Natural killer cell (primary cell): ENCODE measurements at regions not wholly inside any gene's neighbourhood (a gene's known extent, or its start where the extent isn't known, plus 50 kb on each side); places are given as distances from the start of the nearest gene placed in this dataset.
"Not testable (repeated sequence)": the region's sequence is repeated elsewhere in the genome, so short reads cannot be mapped to it uniquely, and the experiment has no call there.

Experiments used
- ATAC-seq, 3 donors: fragments of 150-1000 bp in 2 of 3; fragments of 200-7000 bp in 1 of 3; cut with Tn5 transposase; 1 replicate in 1 of 3; 2 replicates in 2 of 3; pipeline ENCODE4 v1.10.0; 2021; ENCODE audit warnings: mild to moderate bottlenecking in 2 of 3, moderate library complexity in 2 of 3
- DNase-seq, 2 donors: peaks; one replicate each; pipeline versions ENCODE4 v3.0.0 to v3.0.0-alpha.2; 2013 to 2021; ENCODE audit warnings: mixed read lengths in 1 of 2
- H3K27ac ChIP-seq: one replicate; pipeline ENCODE4 v1.5.1; 2013; ENCODE audit warnings: mild to moderate bottlenecking, low read length
- H3K27me3 ChIP-seq: one replicate; pipeline ENCODE4 v1.6.1; 2013; ENCODE audit warnings: low read length; ENCODE audit not compliant: control insufficient read depth, insufficient read depth
- H3K36me3 ChIP-seq: one replicate; pipeline ENCODE4 v1.6.1; 2013; ENCODE audit warnings: low read length; ENCODE audit not compliant: control insufficient read depth, insufficient read depth
- H3K4me1 ChIP-seq: one replicate; pipeline ENCODE4 v1.6.1; 2013; ENCODE audit warnings: low read length; ENCODE audit not compliant: control insufficient read depth, insufficient read depth
- H3K4me3 ChIP-seq: one replicate; pipeline ENCODE4 v1.5.1; 2013; ENCODE audit warnings: low read length
- H3K9me3 ChIP-seq: one replicate; pipeline ENCODE4 v1.6.1; 2013; ENCODE audit warnings: low read length; ENCODE audit not compliant: control insufficient read depth, insufficient read depth
- H3K27ac Mint-ChIP-seq, 2 donors: one replicate each; pipeline ENCODE4 v1.8.0; 2022; ENCODE audit warnings: mild to moderate bottlenecking in 2 of 2, mixed read lengths in 2 of 2, moderate library complexity in 1 of 2
- H3K27me3 Mint-ChIP-seq, 2 donors: one replicate each; pipeline ENCODE4 v1.8.0; 2022; ENCODE audit warnings: low read depth in 2 of 2, mixed read lengths in 2 of 2
- H3K36me3 Mint-ChIP-seq: one replicate; pipeline ENCODE4 v1.8.0; 2022; ENCODE audit warnings: mixed read lengths
- H3K4me1 Mint-ChIP-seq, 2 donors: one replicate each; pipeline ENCODE4 v1.8.0; 2022; ENCODE audit warnings: mixed read lengths in 2 of 2
- H3K4me3 Mint-ChIP-seq: one replicate; pipeline ENCODE4 v1.8.0; 2022; ENCODE audit warnings: mild to moderate bottlenecking, moderate library complexity, mixed read lengths
- H3K9me3 Mint-ChIP-seq, 2 donors: one replicate each; pipeline ENCODE4 v1.8.0; 2022; ENCODE audit warnings: mixed read lengths in 2 of 2
- WGBS: methylation state at CpG from one replicate; pipeline ENCODE4 v1.1.7; 2013; ENCODE audit warnings: missing lambda C conversion rate; ENCODE audit not compliant: insufficient coverage; 5-methylcytosine and 5-hydroxymethylcytosine counted together
- intact Hi-C: fragments of 100-400 bp; cut with micrococcal nuclease; formaldehyde crosslinking; loops from one replicate; pipeline ENCODE4 v1.14.2; 2022

DNA sequence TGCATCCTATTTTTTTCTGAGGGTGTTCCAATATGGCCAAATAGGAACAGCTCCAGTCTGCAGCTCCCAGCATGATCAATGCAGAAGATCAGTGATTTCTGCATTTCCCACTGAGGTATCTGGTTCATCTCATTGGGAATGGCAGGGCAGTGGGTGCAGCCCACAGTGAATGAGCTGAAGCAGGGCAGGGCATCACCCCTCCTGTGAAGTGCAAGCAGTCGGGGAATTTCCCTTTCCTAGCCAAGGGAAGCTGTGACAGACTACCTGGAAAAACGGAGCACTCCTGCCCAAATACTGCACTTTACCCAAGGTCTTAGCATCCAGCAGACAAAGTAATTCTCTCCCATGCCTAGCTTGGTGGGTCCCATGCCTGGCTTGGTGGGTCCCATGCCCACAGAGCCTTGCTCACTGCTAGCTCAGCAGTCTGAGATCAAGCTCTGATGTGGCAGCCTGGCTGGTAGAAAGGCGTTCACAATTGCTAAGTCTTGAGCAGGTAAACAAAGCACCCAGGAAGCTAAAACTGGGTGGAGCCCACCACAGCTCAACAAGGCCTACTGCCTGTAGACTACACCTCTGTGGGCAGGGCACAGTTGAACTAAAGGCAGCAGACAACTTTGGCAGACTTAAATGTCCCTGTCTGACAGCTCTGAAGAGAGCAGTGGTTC is 352.0 kb downstream of the CDY1B start:
- H3K4me3 Mint-ChIP-seq, DNase-seq, H3K4me3 ChIP-seq, H3K4me1 Mint-ChIP-seq, H3K27me3 ChIP-seq, H3K27me3 Mint-ChIP-seq, H3K9me3 ChIP-seq, H3K27ac Mint-ChIP-seq, H3K9me3 Mint-ChIP-seq, ATAC-seq, H3K36me3 ChIP-seq, H3K4me1 ChIP-seq, H3K36me3 Mint-ChIP-seq, intact Hi-C loops, H3K27ac ChIP-seq: not testable (repeated sequence)
- no CpG with 5 or more reads among the region's 3 CpGs for WGBS

DNA sequence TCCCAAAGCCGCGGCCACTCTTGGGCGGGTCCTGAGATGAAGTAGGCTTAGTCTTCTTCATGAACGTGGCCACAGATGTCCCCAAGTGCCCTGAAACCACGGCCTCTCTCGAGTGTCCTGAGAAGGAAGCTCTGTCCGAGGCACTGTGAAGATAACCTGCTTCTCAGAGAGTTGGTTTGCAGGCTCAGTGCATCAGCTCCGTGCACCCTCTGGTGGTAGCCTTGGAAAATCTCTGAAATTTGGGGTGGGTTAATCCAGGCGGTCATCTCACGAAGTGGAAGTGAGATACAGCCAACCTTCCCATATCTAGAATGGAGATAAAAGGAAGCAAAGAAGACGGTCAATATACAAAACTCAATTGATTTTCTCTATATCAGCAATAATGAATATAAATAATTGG is 365.9 kb downstream of the CDY1B start:
- H3K4me3 Mint-ChIP-seq, H3K9me3 Mint-ChIP-seq, H3K36me3 ChIP-seq, H3K27ac ChIP-seq, ATAC-seq, DNase-seq, H3K27me3 ChIP-seq, H3K36me3 Mint-ChIP-seq, H3K27me3 Mint-ChIP-seq, H3K4me1 Mint-ChIP-seq, H3K27ac Mint-ChIP-seq, intact Hi-C loops, H3K4me1 ChIP-seq, H3K9me3 ChIP-seq, H3K4me3 ChIP-seq: not testable (repeated sequence)
- WGBS = no CpG with 5 or more reads among the region's 11 CpGs

DNA sequence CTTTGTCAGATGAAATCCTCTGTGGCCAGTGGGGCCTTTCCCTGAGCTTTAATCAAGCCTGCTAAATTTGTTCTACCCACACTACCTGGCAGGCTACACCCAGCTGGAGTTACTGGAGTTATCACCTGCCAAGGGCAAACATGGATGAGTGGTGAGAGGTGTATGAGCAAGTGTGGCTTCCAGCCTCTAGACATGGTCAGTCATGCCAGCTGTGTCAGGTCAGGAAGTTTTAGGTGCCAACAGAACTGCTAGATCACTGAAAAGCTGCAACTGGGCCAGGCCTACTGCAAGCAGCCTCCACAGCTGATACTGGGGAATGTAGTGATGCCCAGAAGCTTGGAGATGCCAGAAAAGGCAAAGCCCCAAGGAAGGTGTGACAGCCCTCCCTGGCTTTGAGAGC is 378.0 kb downstream of the CDY1B start:
- H3K4me3 Mint-ChIP-seq, H3K4me1 ChIP-seq, DNase-seq, H3K27ac ChIP-seq, H3K36me3 ChIP-seq, H3K27ac Mint-ChIP-seq, H3K27me3 ChIP-seq, H3K9me3 Mint-ChIP-seq, intact Hi-C loops, H3K4me3 ChIP-seq, H3K27me3 Mint-ChIP-seq, H3K36me3 Mint-ChIP-seq, H3K4me1 Mint-ChIP-seq, H3K9me3 ChIP-seq, ATAC-seq: not testable (repeated sequence)

DNA sequence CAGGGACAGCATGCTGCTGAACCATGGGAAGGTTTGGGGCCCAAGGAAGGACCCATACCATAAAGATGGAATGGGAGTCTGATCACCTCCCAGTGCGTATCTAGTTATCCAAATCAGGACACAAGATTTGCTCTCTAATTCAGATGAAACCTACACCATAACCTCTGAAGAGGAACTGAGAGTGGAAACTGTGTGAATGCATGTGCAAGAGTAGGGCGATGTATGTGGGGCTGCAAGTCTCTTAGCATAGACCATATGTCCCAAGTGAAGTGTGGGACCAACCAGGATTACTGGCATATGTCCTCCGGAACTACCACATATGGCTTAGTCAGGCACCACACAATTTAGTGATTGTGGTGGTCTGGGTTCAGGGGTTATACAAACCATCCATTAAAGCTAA is 403.0 kb downstream of the DAZ2 start:
- H3K36me3 Mint-ChIP-seq, H3K27me3 Mint-ChIP-seq, H3K4me1 ChIP-seq, intact Hi-C loops, H3K27ac Mint-ChIP-seq, H3K9me3 Mint-ChIP-seq, H3K36me3 ChIP-seq, H3K4me3 ChIP-seq, H3K4me1 Mint-ChIP-seq, H3K27me3 ChIP-seq, H3K27ac ChIP-seq, H3K9me3 ChIP-seq, DNase-seq, ATAC-seq, H3K4me3 Mint-ChIP-seq: not testable (repeated sequence)
- no CpG with 5 or more reads among the region's 3 CpGs for WGBS

GRCh38 chrY:23610449-23610848 is 391.1 kb downstream of the DAZ2 start:
- DNase-seq, ATAC-seq, H3K36me3 ChIP-seq, H3K9me3 ChIP-seq, H3K4me3 Mint-ChIP-seq, H3K27ac ChIP-seq, H3K9me3 Mint-ChIP-seq, H3K27me3 Mint-ChIP-seq, H3K36me3 Mint-ChIP-seq, H3K4me1 Mint-ChIP-seq, H3K27me3 ChIP-seq, H3K4me1 ChIP-seq, H3K4me3 ChIP-seq, intact Hi-C loops, H3K27ac Mint-ChIP-seq: not testable (repeated sequence)
- WGBS = no CpG with 5 or more reads among the region's 4 CpGs

DNA sequence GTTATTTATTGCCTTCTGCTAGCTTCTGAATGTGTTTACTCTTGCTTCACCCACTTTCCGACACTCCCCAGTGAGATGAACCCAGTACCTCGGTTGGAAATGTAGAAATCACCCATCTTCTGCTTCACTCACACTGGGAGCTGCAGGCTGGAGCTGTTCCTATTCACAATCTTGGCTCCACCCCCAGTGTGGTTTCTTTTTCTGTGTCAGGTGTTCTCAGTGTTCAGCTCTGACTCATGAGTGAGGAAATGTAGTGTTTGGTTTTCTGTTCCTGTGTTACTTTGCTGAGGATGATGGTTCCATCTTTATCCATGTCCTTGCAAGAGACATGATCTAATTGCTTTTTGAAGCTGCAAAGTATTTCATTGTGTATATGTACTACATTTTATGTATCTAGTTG is 377.2 kb downstream of the DAZ2 start:
- DNase-seq, H3K36me3 Mint-ChIP-seq, H3K9me3 ChIP-seq, H3K9me3 Mint-ChIP-seq, H3K4me1 ChIP-seq, H3K4me3 ChIP-seq, H3K27me3 Mint-ChIP-seq, H3K27ac Mint-ChIP-seq, H3K27me3 ChIP-seq, H3K4me1 Mint-ChIP-seq, intact Hi-C loops, H3K36me3 ChIP-seq, H3K27ac ChIP-seq, H3K4me3 Mint-ChIP-seq: not testable (repeated sequence)
- peak in 1 of 3 donors; percentile 80 for ATAC-seq
- no CpG with 5 or more reads among the region's 2 CpGs for WGBS

GRCh38 chrY:23590243-23590642 is 370.9 kb downstream of the DAZ2 start:
- H3K27me3 ChIP-seq, H3K4me1 ChIP-seq, H3K27ac ChIP-seq, H3K9me3 Mint-ChIP-seq, H3K4me1 Mint-ChIP-seq, intact Hi-C loops, H3K27ac Mint-ChIP-seq, DNase-seq, H3K27me3 Mint-ChIP-seq, H3K9me3 ChIP-seq, H3K36me3 ChIP-seq, ATAC-seq, H3K4me3 ChIP-seq, H3K36me3 Mint-ChIP-seq, H3K4me3 Mint-ChIP-seq: not testable (repeated sequence)
- no CpG with 5 or more reads among the region's 1 CpG for WGBS

DNA sequence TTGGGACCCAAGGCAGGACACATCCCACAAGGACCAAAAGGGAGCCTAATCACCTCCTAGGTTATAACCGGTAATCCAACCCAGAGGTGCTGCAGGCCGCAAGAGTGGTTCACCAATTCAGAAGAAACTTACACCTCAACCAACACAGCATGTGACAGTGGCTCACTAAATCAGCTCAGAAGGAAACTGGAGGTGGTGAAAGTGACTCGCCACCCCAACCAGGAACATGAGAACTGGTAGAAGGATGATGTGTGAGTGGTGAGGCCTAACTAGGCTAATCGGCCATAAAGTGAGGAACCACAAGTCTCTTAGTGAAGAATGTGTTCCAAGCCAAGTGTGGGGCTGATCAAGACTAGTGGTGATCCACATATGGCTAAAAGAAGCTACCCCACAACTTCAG is 369.1 kb downstream of the DAZ2 start:
- DNase-seq, H3K36me3 ChIP-seq, H3K27me3 Mint-ChIP-seq, H3K4me1 Mint-ChIP-seq, H3K36me3 Mint-ChIP-seq, intact Hi-C loops, H3K9me3 Mint-ChIP-seq, H3K4me1 ChIP-seq, H3K4me3 Mint-ChIP-seq, H3K4me3 ChIP-seq, H3K27ac Mint-ChIP-seq, H3K27me3 ChIP-seq, H3K27ac ChIP-seq, H3K9me3 ChIP-seq: not testable (repeated sequence)
- no CpG with 5 or more reads among the region's 4 CpGs for WGBS
- peak in 1 of 3 donors; percentile 60 for ATAC-seq
